HEK293T (cell line): ENCODE measurements at regions not wholly inside any gene's neighbourhood (a gene's known extent, or its start where the extent isn't known, plus 50 kb on each side); places are given as distances from the start of the nearest gene placed in this dataset.
"Not testable (repeated sequence)": the region's sequence is repeated elsewhere in the genome, so short reads cannot be mapped to it uniquely, and the experiment has no call there.

Source experiments
- CTCF ChIA-PET: fragments of 350-600 bp; formaldehyde crosslinking; extraction: SDS; loops from one replicate; lab custom pipeline; 2021; ENCODE audit warnings: antibody characterized with exemption, inconsistent platforms; lab: Yijun Ruan, JAX
- POLR2A ChIA-PET: fragments of 350-600 bp; formaldehyde crosslinking; extraction: SDS; loops from one replicate; lab custom pipeline; 2020; ENCODE audit warnings: antibody characterized with exemption, inconsistent platforms; lab: Yijun Ruan, JAX
- DNase-seq: peaks from one replicate; pipeline ENCODE4 v3.0.0; 2012; ENCODE audit warnings: mixed read lengths; ENCODE audit errors: extremely low spot score
- ARNT ChIP-seq: fragments of 450-650 bp; IDR thresholded peaks from 2 replicates; pipeline ENCODE4 v1.6.1; 2017; ENCODE audit warnings: mild to moderate bottlenecking
- BHLHE40 ChIP-seq: fragments of 450-650 bp; IDR thresholded peaks from 2 replicates; pipeline ENCODE4 v1.6.1; 2016; ENCODE audit warnings: mild to moderate bottlenecking, moderate library complexity, borderline replicate concordance
- CTBP1 ChIP-seq: fragments of 450-650 bp; IDR thresholded peaks from 2 replicates; pipeline ENCODE4 v1.6.1; 2016; ENCODE audit warnings: borderline replicate concordance
- ELF4 ChIP-seq: fragments of 450-650 bp; IDR thresholded peaks from 2 replicates; pipeline ENCODE4 v1.6.1; 2017; ENCODE audit warnings: antibody characterized with exemption
- FOXA1 ChIP-seq: fragments of 450-650 bp; IDR thresholded peaks from 2 replicates; pipeline ENCODE4 v1.6.1; 2016; ENCODE audit warnings: mild to moderate bottlenecking
- FOXK2 ChIP-seq: fragments of 450-650 bp; IDR thresholded peaks from 2 replicates; pipeline ENCODE4 v1.6.1; 2016; ENCODE audit warnings: mild to moderate bottlenecking
- FOXM1 ChIP-seq: fragments of 450-650 bp; IDR thresholded peaks from 2 replicates; pipeline ENCODE4 v1.6.1; 2017; ENCODE audit warnings: mild to moderate bottlenecking, borderline replicate concordance
- HDGF ChIP-seq: fragments of 450-650 bp; IDR thresholded peaks from 2 replicates; pipeline ENCODE4 v1.6.1; 2017; ENCODE audit warnings: antibody characterized with exemption, borderline replicate concordance
- L3MBTL2 ChIP-seq: fragments of 450-650 bp; conservative IDR thresholded peaks from 2 replicates; pipeline ENCODE4 v1.6.1; 2016; ENCODE audit warnings: mild to moderate bottlenecking
- LEF1 ChIP-seq: fragments of 450-650 bp; IDR thresholded peaks from 2 replicates; pipeline ENCODE4 v1.6.1; 2017; ENCODE audit warnings: mild to moderate bottlenecking, borderline replicate concordance
- NFRKB ChIP-seq: fragments of 450-650 bp; IDR thresholded peaks from 2 replicates; pipeline ENCODE4 v1.6.1; 2016; ENCODE audit warnings: mild to moderate bottlenecking, moderate library complexity
- SP1 ChIP-seq: fragments of 450-650 bp; IDR thresholded peaks from 2 replicates; pipeline ENCODE4 v1.6.1; 2017
- SUZ12 ChIP-seq: fragments of 450-650 bp; IDR thresholded peaks from 2 replicates; pipeline ENCODE4 v1.6.1; 2016; ENCODE audit warnings: mild to moderate bottlenecking
- TARDBP ChIP-seq: fragments of 450-650 bp; IDR thresholded peaks from 2 replicates; pipeline ENCODE4 v1.6.1; 2016
- ZNF384 ChIP-seq: fragments of 450-650 bp; IDR thresholded peaks from 2 replicates; pipeline ENCODE4 v1.6.1; 2016
- TF ChIP-seq, protein P1 (sequence below): fragments of 450-650 bp; IDR thresholded peaks from 2 replicates; pipeline ENCODE4 v1.6.1; 2016

GRCh38 chr13:74557870-74558269 is 423.7 kb upstream of the KLF12 start:
- TF ChIP-seq BHLHE40 (no peak), HDGF (no peak), ELF4 (no peak), LEF1 (no peak), CTBP1 (no peak), FOXK2 (no peak), ARNT (no peak), SUZ12 (no peak), L3MBTL2 (no peak), ZNF384 (no peak), FOXM1 (no peak), SP1 (no peak), FOXA1 (no peak), NFRKB (no peak), TARDBP (no peak)
- TF ChIP-seq, protein P1, sequence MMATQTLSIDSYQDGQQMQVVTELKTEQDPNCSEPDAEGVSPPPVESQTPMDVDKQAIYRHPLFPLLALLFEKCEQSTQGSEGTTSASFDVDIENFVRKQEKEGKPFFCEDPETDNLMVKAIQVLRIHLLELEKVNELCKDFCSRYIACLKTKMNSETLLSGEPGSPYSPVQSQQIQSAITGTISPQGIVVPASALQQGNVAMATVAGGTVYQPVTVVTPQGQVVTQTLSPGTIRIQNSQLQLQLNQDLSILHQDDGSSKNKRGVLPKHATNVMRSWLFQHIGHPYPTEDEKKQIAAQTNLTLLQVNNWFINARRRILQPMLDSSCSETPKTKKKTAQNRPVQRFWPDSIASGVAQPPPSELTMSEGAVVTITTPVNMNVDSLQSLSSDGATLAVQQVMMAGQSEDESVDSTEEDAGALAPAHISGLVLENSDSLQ, result no peak
- POLR2A ChIA-PET, result no interaction called here
- DNase-seq, result no peak
- CTCF ChIA-PET, result no interaction called here

DNA sequence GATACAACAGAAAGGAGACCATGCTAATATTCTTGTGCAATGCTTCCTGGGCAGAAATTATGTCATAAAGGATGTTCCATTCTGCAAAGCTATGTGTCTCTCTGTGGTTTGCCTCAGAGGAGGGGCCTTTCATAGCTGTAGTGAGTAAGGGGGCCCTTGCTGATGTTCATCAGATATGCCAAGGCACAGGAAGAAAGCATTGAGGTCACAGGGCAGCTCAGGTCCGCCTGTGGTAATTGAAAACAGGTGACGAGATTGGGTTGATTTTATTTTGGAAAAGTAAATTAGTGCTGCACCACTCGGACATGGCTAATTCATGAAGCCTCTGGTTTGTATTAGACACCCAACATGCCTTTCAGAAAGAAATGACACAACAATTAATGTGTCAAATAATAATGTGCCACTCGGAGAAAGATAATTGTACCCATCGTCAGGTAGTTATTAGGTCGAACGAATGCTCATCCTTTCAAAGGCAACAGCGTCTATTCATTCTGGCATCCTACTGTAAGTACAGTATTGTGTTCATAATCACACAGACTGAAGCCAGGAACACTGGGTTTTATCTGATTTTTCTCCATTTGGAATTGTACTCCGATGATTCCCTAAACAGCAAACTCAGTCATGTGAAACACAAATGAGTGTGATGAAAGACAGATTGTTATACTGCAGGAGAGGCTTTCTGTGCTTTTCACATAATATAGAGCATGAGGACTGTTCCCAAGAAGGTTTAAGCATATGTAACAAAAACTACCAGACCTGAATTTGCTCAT is 421.6 kb upstream of the KLF12 start:
- DNase-seq, result no peak
- CTCF ChIA-PET, result no interaction called here
- POLR2A ChIA-PET, result no interaction called here
- no peak for TF ChIP-seq SP1
- no peak for TF ChIP-seq LEF1
- no peak for TF ChIP-seq NFRKB
- no peak for TF ChIP-seq ARNT
- no peak for TF ChIP-seq L3MBTL2

GRCh38 chr13:74555276-74555625 is 421.0 kb upstream of the KLF12 start:
- DNase-seq, result no peak
- TF ChIP-seq HDGF (no peak), SUZ12 (no peak), CTBP1 (no peak), ELF4 (no peak), FOXA1 (no peak), SP1 (no peak), TARDBP (no peak), ZNF384 (no peak), NFRKB (no peak), LEF1 (no peak), ARNT (no peak), L3MBTL2 (no peak), FOXK2 (no peak), BHLHE40 (no peak), FOXM1 (no peak)
- TF ChIP-seq, protein P1, result no peak
- CTCF ChIA-PET, result no interaction called here
- POLR2A ChIA-PET, result no interaction called here

DNA sequence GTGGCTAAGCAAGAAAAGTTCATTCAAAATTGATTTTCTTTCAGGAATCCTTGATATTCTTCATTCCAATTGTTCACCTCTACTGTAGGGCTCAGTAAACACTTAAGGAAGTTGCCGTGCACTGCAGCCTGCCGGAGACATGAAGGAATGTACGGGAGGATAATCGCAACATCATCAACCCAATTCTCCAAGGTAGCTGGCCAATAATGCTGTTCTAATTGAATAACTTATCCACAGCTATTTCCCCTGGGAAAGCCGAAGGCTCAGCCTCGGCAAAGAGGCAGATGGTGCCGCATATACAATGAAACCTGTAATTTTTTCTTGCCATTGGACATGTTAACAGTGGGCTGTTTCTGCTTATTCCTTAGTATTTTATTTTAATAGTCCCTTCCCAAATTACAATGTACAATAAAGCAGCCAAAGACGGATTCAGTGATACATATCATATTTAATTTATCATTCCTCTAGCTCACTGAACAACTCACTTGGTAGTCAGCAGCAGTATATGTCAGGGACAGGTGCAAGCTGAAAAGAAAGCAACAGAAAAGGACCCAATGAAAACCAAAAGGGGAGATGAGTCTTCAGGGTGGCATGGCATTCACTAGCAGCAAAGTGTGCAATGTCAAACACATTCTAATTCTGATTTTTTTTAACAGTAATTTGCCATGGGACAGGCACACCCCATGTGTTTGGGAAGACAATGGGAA is 420.5 kb upstream of the KLF12 start:
- DNase-seq, result no peak
- no peak for TF ChIP-seq ELF4
- no peak for TF ChIP-seq ZNF384
- no peak for TF ChIP-seq FOXA1
- TF ChIP-seq NFRKB, result no peak
- TF ChIP-seq CTBP1, result no peak
- no peak for TF ChIP-seq ARNT
- ChIA-PET CTCF (no interaction called here), POLR2A (no interaction called here)

DNA sequence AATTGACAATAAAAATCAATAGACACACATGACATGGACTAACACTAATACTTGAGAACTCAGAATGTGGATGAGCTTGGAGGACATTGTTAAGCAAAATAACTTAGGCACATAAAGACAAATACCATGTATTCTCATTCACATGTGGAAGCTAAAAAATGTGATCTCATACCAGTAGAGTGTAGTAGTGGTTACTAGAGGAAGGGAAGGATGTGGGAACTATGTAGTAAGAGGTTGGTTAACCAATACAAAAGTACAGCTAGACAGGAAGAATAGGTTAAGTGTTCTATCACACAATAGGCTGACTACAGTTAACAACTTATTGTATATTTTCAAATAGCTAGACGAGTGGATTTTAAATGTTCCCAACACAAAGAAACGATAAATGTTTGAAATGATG is 415.8 kb upstream of the KLF12 start:
- POLR2A ChIA-PET, result no interaction called here
- CTCF ChIA-PET, result interaction anchor here (1.0 kb wide), 1 partner anchor 263 kb away, joined by 3 read pairs; no protein-coding TSS in a partner anchor
- DNase-seq, result no peak
- no peak for TF ChIP-seq ELF4
- TF ChIP-seq BHLHE40, result no peak
- TF ChIP-seq ARNT, result no peak
- no peak for TF ChIP-seq NFRKB

GRCh38 chr13:74536649-74537048 is 402.4 kb upstream of the KLF12 start:
- DNase-seq, POLR2A ChIA-PET, CTCF ChIA-PET: not testable (repeated sequence)

DNA sequence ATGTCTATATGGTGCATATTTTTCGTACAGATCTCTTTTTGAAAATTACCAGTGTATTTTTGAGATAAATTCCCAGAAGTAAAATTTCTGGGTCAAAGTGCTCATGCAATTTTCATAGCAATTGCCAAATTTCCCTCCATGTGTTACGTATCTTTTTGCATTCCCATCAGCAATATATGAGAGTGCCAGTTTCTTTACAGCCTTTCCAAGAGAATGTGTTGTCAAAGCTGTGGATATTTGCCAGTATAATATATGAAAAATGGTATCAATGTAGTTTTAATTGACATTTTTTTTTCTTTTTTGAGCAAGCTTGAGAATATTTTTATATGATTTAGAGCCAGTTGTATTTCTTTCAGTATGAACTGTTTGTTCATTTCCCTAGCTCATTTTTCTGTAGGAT is 399.0 kb upstream of the KLF12 start:
- POLR2A ChIA-PET, result no interaction called here
- CTCF ChIA-PET, result no interaction called here
- TF ChIP-seq SP1 (no peak), NFRKB (no peak), FOXA1 (no peak), HDGF (no peak), ELF4 (no peak), TARDBP (no peak), CTBP1 (no peak), SUZ12 (no peak)
- TF ChIP-seq, protein P1, result no peak
- DNase-seq, result no peak
